ENCODE measurements at regions not wholly inside any gene's neighbourhood (a gene's known extent, or its start where the extent isn't known, plus 50 kb on each side); places are given as distances from the start of the nearest gene placed in this dataset.

- peaks cover 0 to 12% (median 0%) of the 10 kb centered on the region in 5 donors for H3K4me1 ChIP-seq (ENCODE audit: control insufficient read depth in 5 of 5, insufficient read depth in 5 of 5, low read length in 5 of 5)
- DNase-seq (no peak), ATAC-seq (ENCODE audit: insufficient read depth, low FRiP score) (no peak)
- TF ChIP-seq CTCF (IDR thresholded peaks at IDR 0.05; ENCODE audit: control extremely low read depth, extremely low read depth): no peak
- 89 to 93% methylated on average over 9 of the region's 9 CpGs for WGBS, 2 donors
- H3K27ac ChIP-seq (ENCODE audit: low read depth in 1 of 2, low read length in 1 of 2): no peak overlapping the region
- H3K4me3 ChIP-seq: no peak overlapping the region
- H3K9ac ChIP-seq (ENCODE audit: insufficient read depth in 1 of 2, low read length in 2 of 2): no peak overlapping the region
- no peaks in the 10 kb centered on the region for H3K36me3 ChIP-seq (ENCODE audit: control insufficient read depth in 4 of 4, insufficient read depth in 4 of 4, low read length in 4 of 4)
- no peaks in the 10 kb centered on the region for H3K27me3 ChIP-seq (ENCODE audit: control insufficient read depth in 3 of 3, insufficient read depth in 3 of 3, low read length in 2 of 3)
- H3K9me3 ChIP-seq (ENCODE audit: control insufficient read depth in 4 of 4, insufficient read depth in 3 of 4, low read length in 3 of 4): peaks cover 0 to 3% (median 0%) of the 10 kb centered on the region in 4 donors
Measured at GRCh38 chr10:78312197-78313047, 278.8 kb downstream of the RPS24 start.

GRCh38 chr10:78313048-78313381 lies 279.4 kb downstream of the RPS24 start:
- H3K4me1 ChIP-seq (ENCODE audit: control insufficient read depth in 5 of 5, insufficient read depth in 5 of 5, low read length in 5 of 5): peaks cover 0 to 12% (median 0%) of the 10 kb centered on the region in 5 donors
- ATAC-seq (ENCODE audit: insufficient read depth, low FRiP score) (no peak), DNase-seq (no peak)
- no peak overlapping the region for H3K4me3 ChIP-seq
- no peaks in the 10 kb centered on the region for H3K27me3 ChIP-seq (ENCODE audit: control insufficient read depth in 3 of 3, insufficient read depth in 3 of 3, low read length in 2 of 3)
- H3K9ac ChIP-seq (ENCODE audit: insufficient read depth in 1 of 2, low read length in 2 of 2): no peak overlapping the region
- no peaks in the 10 kb centered on the region for H3K36me3 ChIP-seq (ENCODE audit: control insufficient read depth in 4 of 4, insufficient read depth in 4 of 4, low read length in 4 of 4)
- peaks cover 0 to 3% (median 0%) of the 10 kb centered on the region in 4 donors for H3K9me3 ChIP-seq (ENCODE audit: control insufficient read depth in 4 of 4, insufficient read depth in 3 of 4, low read length in 3 of 4)
- no peak for TF ChIP-seq CTCF (IDR thresholded peaks at IDR 0.05; ENCODE audit: control extremely low read depth, extremely low read depth)
- WGBS, 2 donors: 89 to 97% methylated on average over 3 of the region's 3 CpGs
- H3K27ac ChIP-seq (ENCODE audit: low read depth in 1 of 2, low read length in 1 of 2): no peak overlapping the region

GRCh38 chr10:78313636-78314035 lies 280.0 kb downstream of the RPS24 start:
- no peak for ATAC-seq (ENCODE audit: insufficient read depth, low FRiP score)
- no peak for TF ChIP-seq CTCF (IDR thresholded peaks at IDR 0.05; ENCODE audit: control extremely low read depth, extremely low read depth)
- WGBS, 2 donors: 94 to 97% methylated on average over 3 of the region's 3 CpGs

More at GRCh38 chr10:78313636-78314035, 280.0 kb downstream of the RPS24 start:
- DNase-seq: no peak
- Histone ChIP-seq H3K36me3 (ENCODE audit: control insufficient read depth in 4 of 4, insufficient read depth in 4 of 4, low read length in 4 of 4) (no peaks in the 10 kb centered on the region), H3K9me3 (ENCODE audit: control insufficient read depth in 4 of 4, insufficient read depth in 3 of 4, low read length in 3 of 4) (peaks cover 0 to 3% (median 0%) of the 10 kb centered on the region in 4 donors), H3K27me3 (ENCODE audit: control insufficient read depth in 3 of 3, insufficient read depth in 3 of 3, low read length in 2 of 3) (no peaks in the 10 kb centered on the region), H3K4me3 (no peak overlapping the region), H3K27ac (ENCODE audit: low read depth in 1 of 2, low read length in 1 of 2) (no peak overlapping the region), H3K9ac (ENCODE audit: insufficient read depth in 1 of 2, low read length in 2 of 2) (no peak overlapping the region), H3K4me1 (ENCODE audit: control insufficient read depth in 5 of 5, insufficient read depth in 5 of 5, low read length in 5 of 5) (peaks cover 0 to 12% (median 0%) of the 10 kb centered on the region in 5 donors)

All from lung (tissue), 11 donors.